HepG2 (cell line): ENCODE measurements at regions not wholly inside any gene's neighbourhood (a gene's known extent, or its start where the extent isn't known, plus 50 kb on each side); places are given as distances from the start of the nearest gene placed in this dataset.

ENCODE experiments used
- ATAC-seq: fragments of 200-7000 bp; cut with Tn5 transposase; 3 replicates; pipeline ENCODE4 v1.9.1; 2020; ENCODE audit warnings: mild to moderate bottlenecking, moderate library complexity
- BruUV-seq: library from RNA; stranded (reverse); fragments of 400-500 nt; replicated peaks from 2 replicates; lab custom pipeline; 2021; lab: Mats Ljungman, UMichigan
- CTCF ChIA-PET: fragments of 300-600 bp; formaldehyde crosslinking; extraction: SDS; loops from one replicate; lab custom pipeline; 2021; ENCODE audit warnings: low total read pairs, inconsistent platforms, low intra/inter-chr PET ratio; lab: Yijun Ruan, JAX
- POLR2A ChIA-PET: fragments of 350-600 bp; sonication (Branson Sonifier 250); formaldehyde crosslinking; loops from one replicate; lab custom pipeline; 2020; ENCODE audit warnings: antibody characterized with exemption, inconsistent platforms; lab: Yijun Ruan, JAX
- DNase-seq: peaks from one replicate; pipeline ENCODE4 v3.0.0-alpha.2; 2015; ENCODE audit warnings: low spot score
- FAIRE-seq: peaks from 3 replicates; lab custom pipeline; 2011; peaks lifted over from hg19 to GRCh38; lab: Jason Lieb, UNC
- H2AFZ ChIP-seq: one replicate; pipeline ENCODE4 v1.6.1; 2011; ENCODE audit warnings: low read length, inconsistent platforms
- H3K27ac ChIP-seq: fragments of 300-600 bp; 3 replicates; pipeline ENCODE4 v1.8.0; 2011; ENCODE audit warnings: mixed run types, mild to moderate bottlenecking, mixed read lengths, low read length, inconsistent platforms; ENCODE audit not compliant: insufficient read depth; ENCODE audit errors: extremely low read length
- H3K27me3 ChIP-seq, 2 experiments: fragments of 200-600 bp in 1 of 2; 2 replicates in 1 of 2; 3 replicates in 1 of 2; pipeline versions ENCODE4 v1.6.0 to v1.8.0; 2011; ENCODE audit warnings: low read length in 2 of 2, mild to moderate bottlenecking in 2 of 2, moderate library complexity in 2 of 2, inconsistent platforms in 1 of 2; ENCODE audit not compliant: insufficient read depth in 2 of 2, control insufficient read depth in 1 of 2
- H3K36me3 ChIP-seq, 2 experiments: fragments of 200-600 bp in 1 of 2; replicated peaks in 1 of 2; 2 replicates in 1 of 2; 3 replicates in 1 of 2; pipeline versions ENCODE4 v1.5.1 to v1.8.0; 2011; ENCODE audit warnings: low read length in 2 of 2, inconsistent platforms in 1 of 2; ENCODE audit not compliant: insufficient read depth in 2 of 2, control insufficient read depth in 1 of 2
- H3K4me1 ChIP-seq: 2 replicates; pipeline ENCODE4 v1.5.1; 2012; ENCODE audit warnings: low read length, inconsistent platforms; ENCODE audit not compliant: insufficient read depth
- H3K4me2 ChIP-seq: 2 replicates; pipeline ENCODE4 v1.6.0; 2011; ENCODE audit warnings: low read depth, low read length, inconsistent platforms
- H3K4me3 ChIP-seq, 3 experiments: fragments of 200-600 bp in 1 of 3; sonication (generic), shearing (Covaris generic) in 1 of 3; replicated peaks in 1 of 3; 2 replicates each; pipeline ENCODE4 v1.5.1; 2011 to 2016; ENCODE audit warnings: low read length in 3 of 3, inconsistent platforms in 2 of 3, low read depth in 2 of 3, mild to moderate bottlenecking in 2 of 3, control low read depth in 1 of 3, mixed read lengths in 1 of 3; ENCODE audit not compliant: insufficient read depth in 1 of 3
- H3K79me2 ChIP-seq: one replicate; pipeline ENCODE4 v1.6.1; 2011; ENCODE audit warnings: low read length, inconsistent platforms; ENCODE audit not compliant: insufficient read depth
- H3K9ac ChIP-seq: 2 replicates; pipeline ENCODE4 v1.6.0; 2011; ENCODE audit warnings: mild to moderate bottlenecking, low read depth, low read length, inconsistent platforms; ENCODE audit not compliant: insufficient read depth
- H3K9me3 ChIP-seq: 2 replicates; pipeline ENCODE4 v1.5.1; 2012; ENCODE audit warnings: mild to moderate bottlenecking, low read length
- H4K20me1 ChIP-seq: 2 replicates; pipeline ENCODE4 v1.6.0; 2011; ENCODE audit warnings: inconsistent platforms, mild to moderate bottlenecking, low read length, moderate library complexity; ENCODE audit not compliant: insufficient read depth
- ADNP ChIP-seq: sonication (generic); formaldehyde crosslinking; IDR thresholded peaks from 2 replicates; pipeline ENCODE4 v1.4.0; 2020; ENCODE audit warnings: missing genetic modification reagents
- IRF1 ChIP-seq: sonication (generic); formaldehyde crosslinking; IDR thresholded peaks from 2 replicates; pipeline ENCODE4 v1.4.0; 2020; ENCODE audit warnings: low read depth, mild to moderate bottlenecking, missing genetic modification reagents
- KDM1A ChIP-seq: IDR thresholded peaks from 2 replicates; pipeline ENCODE4 v1.6.1; 2016; ENCODE audit warnings: missing compliant biosample characterization
- MATR3 ChIP-seq: sonication (generic); formaldehyde crosslinking; IDR thresholded peaks from 2 replicates; pipeline ENCODE4 v1.4.0; 2020; ENCODE audit warnings: missing genetic modification reagents
- MXD3 ChIP-seq: IDR thresholded peaks from 2 replicates; pipeline ENCODE4 v1.6.1; 2016; ENCODE audit warnings: mild to moderate bottlenecking, missing biosample characterization, missing genetic modification reagents
- SMAD1 ChIP-seq: sonication (generic); formaldehyde crosslinking; IDR thresholded peaks from 2 replicates; pipeline ENCODE4 v1.4.0; 2020; ENCODE audit warnings: missing genetic modification reagents, low read depth, mild to moderate bottlenecking, borderline replicate concordance
- SRF ChIP-seq: IDR thresholded peaks from 2 replicates; pipeline ENCODE4 v1.6.1; 2011; ENCODE audit warnings: mild to moderate bottlenecking, low read depth, low read length, moderate library complexity
- ZFP37 ChIP-seq: sonication (generic); formaldehyde crosslinking; IDR thresholded peaks from 2 replicates; pipeline ENCODE4 v1.4.0; 2020; ENCODE audit warnings: missing genetic modification reagents, borderline replicate concordance
- ZNF580 ChIP-seq: IDR thresholded peaks from 2 replicates; pipeline ENCODE4 v1.6.1; 2016; ENCODE audit warnings: low read depth, borderline replicate concordance
- WGBS: methylation state at CpG from one replicate; pipeline ENCODE4 v1.1.6; 2017; ENCODE audit warnings: low lambda C conversion rate; 5-methylcytosine and 5-hydroxymethylcytosine counted together
- in situ Hi-C: cut with HindIII; loops from 2 replicates; pipeline ENCODE4 v1.10.0; 2017; ENCODE audit warnings: low pct_unique_long_range_greater_than_20kb; ENCODE audit not compliant: extremely low pct_ligation_motif_present
- intact Hi-C: fragments of 100-400 bp; cut with micrococcal nuclease; formaldehyde crosslinking; loops from one replicate; pipeline ENCODE4 v1.10.0; 2022; ENCODE audit not compliant: unreplicated experiment

GRCh38 chr3:41094351-41094750, 105.0 kb upstream of the CTNNB1 start:
- no peaks in the 10 kb centered on the region for H3K79me2 ChIP-seq
- WGBS = 18% methylated on average over 3 of the region's 4 CpGs
- H3K4me1 ChIP-seq = no peaks in the 10 kb centered on the region
- FAIRE-seq (no peak), ATAC-seq (no peak), DNase-seq (no peak)
- no peak overlapping the region for H3K4me2 ChIP-seq
- BruUV-seq = no TSS peak
- in situ Hi-C loops = no loop called here
- H3K27ac ChIP-seq = no peak overlapping the region
- no peak overlapping the region for H2AFZ ChIP-seq
- no peaks in the 10 kb centered on the region; a peak in 1 of 5 replicates for H3K27me3 ChIP-seq
- ChIA-PET CTCF (no interaction called here), POLR2A (no interaction called here)
- no peaks in the 10 kb centered on the region for H4K20me1 ChIP-seq
- no peak for TF ChIP-seq ZNF580 (CRISPR knock-in tag)
- no peak for TF ChIP-seq SMAD1 (CRISPR knock-in tag)
- no peak for TF ChIP-seq SRF
- no peak for TF ChIP-seq MATR3 (CRISPR knock-in tag)
- TF ChIP-seq MXD3 = no peak
- no peak for TF ChIP-seq ADNP (CRISPR knock-in tag)
- TF ChIP-seq KDM1A (CRISPR knock-in tag) = no peak
- no peak for TF ChIP-seq IRF1 (CRISPR knock-in tag)
- TF ChIP-seq ZFP37 (CRISPR knock-in tag) = no peak
- no peaks in the 10 kb centered on the region for H3K9me3 ChIP-seq
- no peak overlapping the region for H3K4me3 ChIP-seq
- H3K9ac ChIP-seq = no peak overlapping the region
- intact Hi-C loops = no loop called here
- no peaks in the 10 kb centered on the region for H3K36me3 ChIP-seq
